Suprapubic skin (tissue), 3 donors: ENCODE measurements at regions not wholly inside any gene's neighbourhood (a gene's known extent, or its start where the extent isn't known, plus 50 kb on each side); places are given as distances from the start of the nearest gene placed in this dataset.

Experiments
- POLR2A ChIP-seq, 2 donors: fragments of 450-650 bp; IDR thresholded peaks; one replicate each; pipeline ENCODE4 v1.6.1; 2017; ENCODE audit warnings: antibody characterized with exemption in 2 of 2, mild to moderate bottlenecking in 2 of 2, moderate library complexity in 2 of 2
- TF ChIP-seq, protein P1 (sequence below), 2 donors: fragments of 200-600 bp in 1 of 2; fragments of 450-650 bp in 1 of 2; sonication (generic) in 1 of 2; IDR thresholded peaks; one replicate each; pipeline ENCODE4 v1.5.1; 2016 to 2019; ENCODE audit warnings: antibody characterized with exemption in 2 of 2, mild to moderate bottlenecking in 1 of 2, moderate library complexity in 1 of 2

DNA sequence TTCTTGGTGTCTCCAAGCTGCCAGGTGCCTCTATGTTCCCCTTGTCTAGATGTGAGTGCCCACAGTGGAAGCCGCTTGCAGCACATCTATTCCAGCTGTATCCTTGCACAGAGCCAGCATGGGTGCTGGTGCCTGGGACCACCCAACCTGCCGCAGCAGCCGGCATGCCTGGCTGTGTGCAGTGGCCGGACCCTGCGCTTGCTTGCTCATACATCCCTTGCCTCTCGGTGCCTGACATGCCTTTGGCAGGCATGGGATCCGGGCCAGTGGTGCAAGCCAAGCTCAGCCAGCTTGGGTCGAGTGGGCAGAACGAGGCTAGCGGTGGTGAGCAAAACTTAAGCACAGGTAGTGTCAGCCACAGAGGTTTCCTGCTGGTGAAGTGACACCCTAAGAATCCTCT, 355.1 kb downstream of the TLL1 start:
- TF ChIP-seq, protein P1, sequence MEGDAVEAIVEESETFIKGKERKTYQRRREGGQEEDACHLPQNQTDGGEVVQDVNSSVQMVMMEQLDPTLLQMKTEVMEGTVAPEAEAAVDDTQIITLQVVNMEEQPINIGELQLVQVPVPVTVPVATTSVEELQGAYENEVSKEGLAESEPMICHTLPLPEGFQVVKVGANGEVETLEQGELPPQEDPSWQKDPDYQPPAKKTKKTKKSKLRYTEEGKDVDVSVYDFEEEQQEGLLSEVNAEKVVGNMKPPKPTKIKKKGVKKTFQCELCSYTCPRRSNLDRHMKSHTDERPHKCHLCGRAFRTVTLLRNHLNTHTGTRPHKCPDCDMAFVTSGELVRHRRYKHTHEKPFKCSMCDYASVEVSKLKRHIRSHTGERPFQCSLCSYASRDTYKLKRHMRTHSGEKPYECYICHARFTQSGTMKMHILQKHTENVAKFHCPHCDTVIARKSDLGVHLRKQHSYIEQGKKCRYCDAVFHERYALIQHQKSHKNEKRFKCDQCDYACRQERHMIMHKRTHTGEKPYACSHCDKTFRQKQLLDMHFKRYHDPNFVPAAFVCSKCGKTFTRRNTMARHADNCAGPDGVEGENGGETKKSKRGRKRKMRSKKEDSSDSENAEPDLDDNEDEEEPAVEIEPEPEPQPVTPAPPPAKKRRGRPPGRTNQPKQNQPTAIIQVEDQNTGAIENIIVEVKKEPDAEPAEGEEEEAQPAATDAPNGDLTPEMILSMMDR (IDR thresholded peaks at IDR 0.05): no peak
- TF ChIP-seq POLR2A (IDR thresholded peaks at IDR 0.05): no peak
